ENCODE measurements at regions not wholly inside any gene's neighbourhood (a gene's known extent, or its start where the extent isn't known, plus 50 kb on each side); places are given as distances from the start of the nearest gene placed in this dataset.

GRCh38 chr15:75151214-75152128 lies 50.2 kb upstream of the C15orf39 start:
- CTCF ChIA-PET, result interaction anchor here (0.6 to 2.8 kb wide), 6 partner anchors 12 to 109 kb away, joined by 3 to 7 read pairs (median 3); no protein-coding TSS in a partner anchor

More at GRCh38 chr15:75151214-75152128, 50.2 kb upstream of the C15orf39 start:
- H3K9me3 ChIP-seq (ENCODE audit: control extremely low read depth in 1 of 5, control insufficient read depth in 4 of 5, insufficient read depth in 2 of 5, low read depth in 1 of 5, low read length in 4 of 5), result peaks cover 0 to 13% (median 0%) of the 10 kb centered on the region in 5 experiments
- POLR2A ChIA-PET, result interaction anchor here (0.6 kb wide), 1 partner anchor 69 kb away, joined by 3 read pairs; no protein-coding TSS in a partner anchor
- peaks cover 15 to 60% (median 52%) of the 10 kb centered on the region in 4 experiments for H3K4me1 ChIP-seq (ENCODE audit: control extremely low read depth in 1 of 4, control insufficient read depth in 4 of 4, insufficient read depth in 4 of 4, low read length in 3 of 4)
- DNase-seq, result no peak
- peak overlapping the region in 1 of 2 experiments; percentile 9 for H3K27ac ChIP-seq (ENCODE audit: insufficient read depth in 1 of 2, low read depth in 1 of 2, low read length in 2 of 2, poor library complexity in 1 of 2, severe bottlenecking in 2 of 2)
- no peak overlapping the region for H3K4me3 ChIP-seq (ENCODE audit: control insufficient read depth in 1 of 7, extremely low read depth in 1 of 7, insufficient read depth in 4 of 7, low read depth in 2 of 7, low read length in 6 of 7)
- H3K27me3 ChIP-seq (replicated peaks in 2 of 5; ENCODE audit: control insufficient read depth in 4 of 5, insufficient read depth in 5 of 5, low read length in 4 of 5), result no peaks in the 10 kb centered on the region
- whole genome bisulfite sequencing (ENCODE audit: insufficient coverage), result 70% methylated on average over 2 of the region's 5 CpGs
- no peaks in the 10 kb centered on the region for H3K36me3 ChIP-seq (ENCODE audit: control insufficient read depth in 4 of 4, insufficient read depth in 4 of 4, low read length in 3 of 4)

Measured in common myeloid progenitor, CD34-positive (primary cell).